ENCODE measurements at regions not wholly inside any gene's neighbourhood (a gene's known extent, or its start where the extent isn't known, plus 50 kb on each side); places are given as distances from the start of the nearest gene placed in this dataset.
A peak's percentile ranks its signal among the peaks of the same experiment; 100 is the strongest.

DNA sequence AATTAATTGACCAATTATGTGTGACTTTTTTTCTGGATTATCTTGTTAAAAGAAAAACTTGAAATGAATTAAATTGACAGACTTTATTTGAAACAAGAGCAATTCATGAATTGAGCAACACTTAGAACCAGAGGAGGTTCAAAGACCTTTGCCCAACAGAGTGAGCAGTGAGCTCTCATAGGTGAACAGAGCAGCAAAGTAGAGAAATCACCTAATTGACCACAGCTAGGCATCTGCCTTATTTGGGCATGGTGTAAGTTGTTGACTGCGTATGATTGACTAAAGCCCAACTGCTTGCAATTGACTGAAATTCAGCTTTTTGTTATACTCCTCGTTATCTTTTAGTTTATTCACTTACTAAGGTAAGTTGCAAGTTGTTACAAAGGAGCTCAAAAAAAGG is 1216.0 kb upstream of the ALCAM start:
- H4K5ac ChIP-seq (ENCODE audit: insufficient read length, low read depth, low read length), result no peak overlapping the region
- H3K4me1 ChIP-seq (replicated peaks in 1 of 4; ENCODE audit: control insufficient read depth in 3 of 4, insufficient read depth in 4 of 4, low read length in 3 of 4), result no peaks in the 10 kb centered on the region
- H3K4me2 ChIP-seq (ENCODE audit: insufficient read depth in 1 of 2, low read depth in 2 of 2, low read length in 2 of 2), result no peak overlapping the region
- H4K20me1 ChIP-seq (replicated peaks in 1 of 2; ENCODE audit: control insufficient read depth in 1 of 2, insufficient read depth in 2 of 2, low read length in 2 of 2), result no peaks in the 10 kb centered on the region
- H2BK20ac ChIP-seq (ENCODE audit: low read length), result 0 out of 2 replicates have a peak overlapping the region, but pooled peaks have one; percentile 21
- H3K14ac ChIP-seq (ENCODE audit: insufficient read length), result no peak overlapping the region
- WGBS, 2 experiments (ENCODE audit: extremely low coverage in 1 of 2, insufficient coverage in 1 of 2, insufficient read length in 1 of 2, insufficient replicate concordance in 2 of 2, low coverage in 1 of 2, low lambda C conversion rate in 2 of 2, missing lambda C conversion rate in 1 of 2), result 91% methylated on average over 2 of the region's 2 CpGs; no CpG with 5 or more reads in 1 of the 2 experiments
- no peak overlapping the region for H2AFZ ChIP-seq (ENCODE audit: low read length)
- H3K23me2 ChIP-seq (ENCODE audit: low read depth, low read length), result no peaks in the 10 kb centered on the region
- no peak overlapping the region for H3K9ac ChIP-seq (replicated peaks in 1 of 4; ENCODE audit: extremely low read depth in 1 of 4, low read depth in 3 of 4, low read length in 3 of 4)
- TF ChIP-seq, protein P1, sequence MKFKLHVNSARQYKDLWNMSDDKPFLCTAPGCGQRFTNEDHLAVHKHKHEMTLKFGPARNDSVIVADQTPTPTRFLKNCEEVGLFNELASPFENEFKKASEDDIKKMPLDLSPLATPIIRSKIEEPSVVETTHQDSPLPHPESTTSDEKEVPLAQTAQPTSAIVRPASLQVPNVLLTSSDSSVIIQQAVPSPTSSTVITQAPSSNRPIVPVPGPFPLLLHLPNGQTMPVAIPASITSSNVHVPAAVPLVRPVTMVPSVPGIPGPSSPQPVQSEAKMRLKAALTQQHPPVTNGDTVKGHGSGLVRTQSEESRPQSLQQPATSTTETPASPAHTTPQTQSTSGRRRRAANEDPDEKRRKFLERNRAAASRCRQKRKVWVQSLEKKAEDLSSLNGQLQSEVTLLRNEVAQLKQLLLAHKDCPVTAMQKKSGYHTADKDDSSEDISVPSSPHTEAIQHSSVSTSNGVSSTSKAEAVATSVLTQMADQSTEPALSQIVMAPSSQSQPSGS (IDR thresholded peaks at IDR 0.05; ENCODE audit: low read length), result no peak
- TF ChIP-seq SP1 (IDR thresholded peaks at IDR 0.05; ENCODE audit: low read depth, low read length) (no peak), SRF (IDR thresholded peaks at IDR 0.05; ENCODE audit: low read depth, low read length) (peak; percentile 80)
- TF ChIP-seq, protein P2, sequence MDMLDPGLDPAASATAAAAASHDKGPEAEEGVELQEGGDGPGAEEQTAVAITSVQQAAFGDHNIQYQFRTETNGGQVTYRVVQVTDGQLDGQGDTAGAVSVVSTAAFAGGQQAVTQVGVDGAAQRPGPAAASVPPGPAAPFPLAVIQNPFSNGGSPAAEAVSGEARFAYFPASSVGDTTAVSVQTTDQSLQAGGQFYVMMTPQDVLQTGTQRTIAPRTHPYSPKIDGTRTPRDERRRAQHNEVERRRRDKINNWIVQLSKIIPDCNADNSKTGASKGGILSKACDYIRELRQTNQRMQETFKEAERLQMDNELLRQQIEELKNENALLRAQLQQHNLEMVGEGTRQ (IDR thresholded peaks at IDR 0.05; ENCODE audit: low read length), result no peak
- H4K8ac ChIP-seq (ENCODE audit: extremely low read depth, insufficient read depth, low read length), result no peak overlapping the region
- no peaks in the 10 kb centered on the region for H3K9me3 ChIP-seq (ENCODE audit: insufficient read depth in 2 of 2, low read depth in 1 of 2, low read length in 1 of 2)
- H2BK120ac ChIP-seq (replicated peaks; ENCODE audit: low read depth, low read length), result no peak overlapping the region
- H4K91ac ChIP-seq (replicated peaks; ENCODE audit: insufficient read length, low read length), result no peak overlapping the region
- no peak overlapping the region for H3K56ac ChIP-seq (replicated peaks; ENCODE audit: insufficient read length, low read depth, low read length)
- no peak overlapping the region for H2AK5ac ChIP-seq (ENCODE audit: low read depth, low read length)
- H3K4ac ChIP-seq (replicated peaks; ENCODE audit: insufficient read length, low read depth, low read length), result no peak overlapping the region
- no peak for FAIRE-seq
- ChIA-PET POLR2A (ENCODE audit: partially characterized antibody) (interaction anchor here (0.6 kb wide), 1 partner anchor 291 kb away, joined by 3 read pairs; no protein-coding TSS in a partner anchor), CTCF (ENCODE audit: partially characterized antibody) (no interaction called here)
- H3K4me3 ChIP-seq (ENCODE audit: extremely low read depth in 1 of 4, insufficient read depth in 2 of 4, low read depth in 3 of 4, low read length in 4 of 4), result no peak overlapping the region
- H2BK15ac ChIP-seq (ENCODE audit: low read length), result no peak overlapping the region
- no peak overlapping the region for H2BK12ac ChIP-seq (ENCODE audit: low read depth, low read length)
- no peak overlapping the region for H3K23ac ChIP-seq (ENCODE audit: insufficient read length)
- H3K79me2 ChIP-seq (ENCODE audit: control insufficient read depth in 1 of 2, insufficient read depth in 2 of 2, low read length in 2 of 2), result no peaks in the 10 kb centered on the region
- no peaks in the 10 kb centered on the region for H3K79me1 ChIP-seq (ENCODE audit: low read depth, low read length)
- H3K18ac ChIP-seq (ENCODE audit: extremely low read depth, low read length), result no peak overlapping the region
- no peak overlapping the region for H2BK5ac ChIP-seq (ENCODE audit: low read depth, low read length)
- H3K27me3 ChIP-seq (replicated peaks in 1 of 4; ENCODE audit: control insufficient read depth in 3 of 4, extremely low read depth in 1 of 4, insufficient read depth in 3 of 4, low read length in 3 of 4), result no peaks in the 10 kb centered on the region
- no peak for DNase-seq (ENCODE audit: low read depth in 1 of 2, low spot score in 2 of 2)
- H3K36me3 ChIP-seq (ENCODE audit: control insufficient read depth in 2 of 4, insufficient read depth in 4 of 4, low read length in 3 of 4), result no peaks in the 10 kb centered on the region
- H3K27ac ChIP-seq (ENCODE audit: low read depth, low read length), result no peak overlapping the region
